Hematopoietic multipotent progenitor cell treated with erythropoietin and hydrocortisone succinate and interleukin-3 and kit ligand, for 6 days (in vitro differentiated cells): ENCODE measurements at regions not wholly inside any gene's neighbourhood (a gene's known extent, or its start where the extent isn't known, plus 50 kb on each side); places are given as distances from the start of the nearest gene placed in this dataset.
"Not testable (repeated sequence)": the region's sequence is repeated elsewhere in the genome, so short reads cannot be mapped to it uniquely, and the experiment has no call there.

Experiments used
- DNase-seq: peaks from one replicate; pipeline ENCODE4 v3.0.0-alpha.2; 2015

DNA sequence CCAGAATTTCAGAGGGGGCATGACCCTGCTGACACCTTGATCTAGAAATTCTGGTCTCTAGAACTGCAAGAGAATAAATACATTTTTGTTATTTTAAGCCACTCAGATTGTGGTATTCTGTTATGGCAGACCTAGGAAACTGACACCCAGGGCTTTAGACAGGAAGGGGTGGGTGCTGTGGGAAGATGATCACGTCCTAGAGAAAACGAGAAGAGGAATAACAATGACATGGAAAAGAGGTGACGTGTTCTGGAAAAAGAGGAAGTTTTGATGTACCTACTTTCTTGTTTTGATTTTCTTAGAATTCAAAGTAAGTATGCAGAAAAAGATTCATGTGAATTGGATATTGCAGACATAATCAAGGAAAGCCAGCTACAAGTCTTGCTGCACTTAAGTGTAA, 232.9 kb upstream of the RUNX1 start:
- no peak for DNase-seq

DNA sequence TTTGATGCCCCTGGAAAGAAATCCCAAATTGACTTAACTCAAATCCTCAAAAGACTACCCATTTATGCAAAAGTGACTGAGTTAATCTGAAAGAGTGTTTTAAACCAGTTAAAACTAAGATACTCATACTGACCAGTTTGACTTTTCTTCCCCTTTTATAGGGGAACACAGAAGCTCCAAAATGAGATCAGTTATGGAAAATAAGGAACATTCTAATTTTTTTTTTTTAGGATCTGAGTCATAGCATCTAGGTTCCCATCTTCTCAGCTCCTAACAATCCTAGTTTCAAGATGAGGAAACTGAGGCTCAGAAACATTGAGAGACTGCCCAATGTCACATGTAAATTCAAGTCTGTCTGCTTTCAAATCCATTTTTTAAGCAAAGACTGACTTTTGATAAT, 231.1 kb upstream of the RUNX1 start:
- DNase-seq, result no peak

DNA sequence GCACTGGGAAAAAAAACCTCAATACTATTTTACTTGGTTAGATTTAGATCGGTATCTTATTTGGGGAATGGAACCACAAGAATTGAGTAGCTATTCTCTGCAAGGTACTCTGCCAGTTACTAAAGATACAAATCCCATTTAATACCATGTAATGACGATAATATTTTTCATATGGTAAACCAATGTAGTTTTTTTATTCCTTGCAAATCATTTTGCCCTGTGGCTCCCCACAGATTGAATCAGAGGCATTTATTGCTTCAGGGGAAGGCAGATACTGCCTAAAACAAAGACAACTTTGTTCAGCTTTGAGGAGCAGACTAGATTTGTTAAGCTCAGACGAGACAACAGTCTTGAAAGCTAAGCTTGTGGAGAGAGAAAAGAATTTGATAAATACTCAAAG, 226.7 kb upstream of the RUNX1 start:
- DNase-seq, result no peak

DNA sequence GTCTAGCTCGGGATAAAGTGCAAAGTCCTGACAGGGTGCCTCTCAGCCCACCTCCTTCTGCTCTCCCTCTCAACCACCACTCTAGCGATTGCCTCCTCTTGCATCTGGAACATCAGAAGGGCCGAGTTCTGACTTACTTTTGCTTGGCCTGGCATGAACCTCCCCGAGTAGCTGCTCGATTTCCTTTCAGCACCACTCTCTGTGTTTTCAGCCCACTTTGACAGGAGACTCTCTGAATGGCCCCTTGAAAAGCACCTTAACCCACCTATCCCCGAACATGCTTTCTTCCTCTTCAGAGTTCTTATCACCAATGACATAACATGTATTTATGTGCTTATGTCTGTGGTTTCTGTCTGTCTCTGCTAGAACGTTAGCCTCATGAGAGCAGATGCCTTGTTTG, 225.8 kb upstream of the RUNX1 start:
- no peak for DNase-seq

DNA sequence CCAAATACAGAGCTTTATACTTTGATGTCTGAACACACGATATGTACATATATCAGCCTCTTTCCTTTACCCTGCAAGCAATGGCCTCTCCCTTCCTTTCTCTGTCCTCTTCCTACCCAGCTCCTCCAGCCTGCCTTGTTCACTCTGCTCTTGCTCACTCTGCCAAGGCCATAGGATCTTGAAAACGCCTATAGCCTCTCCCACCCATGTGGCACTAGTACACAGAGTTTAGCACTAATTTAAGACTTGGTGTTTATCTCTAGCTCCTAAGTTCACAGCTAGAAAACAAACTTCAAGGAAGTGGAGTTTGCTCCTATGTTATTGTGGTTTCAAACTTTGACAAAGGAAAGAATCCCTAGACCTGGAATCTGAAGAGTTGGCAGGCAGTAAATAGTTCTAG, 225.0 kb upstream of the RUNX1 start:
- DNase-seq, result no peak

DNA sequence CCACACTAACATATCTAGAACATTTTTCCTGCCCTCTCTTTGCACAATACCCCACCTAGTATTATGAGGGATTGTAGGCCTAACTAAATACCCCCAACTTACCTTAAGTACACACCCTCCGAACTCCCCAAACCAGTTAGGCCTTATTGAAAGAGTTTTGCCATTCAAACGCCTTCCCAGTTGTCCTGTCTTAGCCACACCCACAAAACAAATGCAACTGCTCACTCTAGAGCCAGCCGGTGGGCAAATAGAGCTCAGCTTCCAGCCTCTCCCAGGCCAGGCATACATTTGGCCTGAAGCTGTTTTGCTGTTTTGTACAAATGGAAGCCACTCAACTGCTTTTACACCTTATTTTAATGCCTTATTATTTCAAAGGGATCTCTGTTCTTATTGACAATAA, 224.2 kb upstream of the RUNX1 start:
- DNase-seq, result no peak

DNA sequence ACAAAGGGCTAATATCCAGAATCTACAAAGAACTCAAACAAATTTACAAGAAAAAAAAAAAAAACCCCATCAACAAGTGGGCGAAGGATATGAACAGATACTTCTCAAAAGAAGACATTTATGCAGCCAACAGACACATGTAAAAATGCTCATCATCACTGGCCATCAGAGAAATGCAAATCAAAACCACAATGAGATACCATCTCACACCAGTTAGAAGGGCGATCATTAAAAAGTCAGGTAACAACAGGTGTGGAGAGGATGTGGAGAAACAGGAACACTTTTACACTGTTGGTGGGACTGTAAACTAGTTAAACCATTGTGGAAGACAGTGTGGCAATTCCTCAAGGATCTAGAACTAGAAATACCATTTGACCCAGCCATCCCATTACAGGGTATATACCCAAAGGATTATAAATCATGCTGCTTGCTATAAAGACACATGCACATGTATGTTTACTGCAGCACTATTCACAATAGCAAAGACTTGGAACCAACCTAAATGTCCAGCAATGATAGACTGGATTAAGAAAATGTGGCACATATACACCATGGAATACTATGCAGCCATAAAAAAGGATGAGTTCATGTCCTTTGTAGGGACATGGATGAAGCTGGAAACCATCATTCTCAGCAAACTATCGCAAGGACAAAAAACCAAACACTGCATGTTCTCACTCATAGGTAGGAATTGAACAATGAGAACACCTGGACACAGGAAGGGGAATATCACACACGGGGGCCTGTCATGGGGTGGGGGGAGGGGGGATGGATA, 222.4 kb upstream of the RUNX1 start:
- DNase-seq, result not testable (repeated sequence)

DNA sequence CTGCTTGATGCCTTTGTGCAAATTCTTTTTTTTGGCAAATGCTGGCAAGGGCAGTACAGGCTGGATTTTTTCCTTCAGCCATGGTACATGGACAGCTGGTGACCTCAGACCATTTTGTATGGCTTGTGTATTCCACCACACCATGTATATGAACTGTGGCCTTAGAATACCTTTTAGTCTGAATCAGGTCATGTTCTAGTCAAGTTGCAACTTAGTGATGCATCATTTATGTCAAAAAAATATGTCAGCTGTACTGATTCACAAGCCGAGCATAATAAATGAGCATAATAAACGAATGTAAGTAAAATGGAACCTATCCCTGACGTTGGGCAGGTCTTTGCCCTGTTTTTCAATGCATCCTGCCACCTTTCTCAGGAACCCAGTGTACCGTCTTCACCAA, 219.7 kb upstream of the RUNX1 start:
- no peak for DNase-seq

DNA sequence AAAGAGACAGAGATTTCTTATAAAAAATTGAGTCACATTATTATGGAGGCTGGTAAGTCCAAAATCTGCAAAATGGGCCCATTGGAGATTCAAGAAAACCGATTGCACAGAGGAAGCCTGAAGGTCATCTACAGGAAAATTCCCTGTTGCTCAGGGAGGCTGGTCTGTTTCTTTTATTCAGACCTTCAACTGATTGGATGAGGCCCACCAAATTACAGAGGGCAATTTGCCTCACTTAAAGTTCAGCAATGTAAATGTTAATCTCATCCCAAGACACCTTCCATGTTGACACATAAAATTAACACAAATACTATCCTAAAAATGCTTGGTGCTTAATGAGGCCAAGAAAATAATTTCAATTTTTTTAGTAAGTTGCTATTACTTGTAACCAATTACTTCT, 219.2 kb upstream of the RUNX1 start:
- DNase-seq, result no peak

DNA sequence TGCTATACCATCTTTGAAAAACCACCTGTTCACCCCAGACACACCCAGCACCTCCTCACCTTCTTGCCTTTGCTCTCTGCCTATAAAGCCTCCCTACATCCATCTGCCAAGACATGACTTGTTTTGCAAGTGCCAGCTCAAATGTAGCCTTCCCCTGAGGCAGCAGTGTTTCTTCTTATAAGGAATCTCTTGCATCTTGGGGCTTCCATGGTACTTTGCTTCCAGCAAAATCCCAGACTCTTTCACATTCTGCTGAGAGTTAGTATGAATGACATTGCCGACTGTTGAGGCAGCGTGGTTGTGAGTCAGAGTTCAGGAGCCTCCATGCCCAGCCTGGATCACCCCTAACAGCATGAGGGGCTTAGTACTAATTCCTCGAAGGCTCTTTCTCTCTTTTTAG, 217.4 kb upstream of the RUNX1 start:
- DNase-seq, result no peak

DNA sequence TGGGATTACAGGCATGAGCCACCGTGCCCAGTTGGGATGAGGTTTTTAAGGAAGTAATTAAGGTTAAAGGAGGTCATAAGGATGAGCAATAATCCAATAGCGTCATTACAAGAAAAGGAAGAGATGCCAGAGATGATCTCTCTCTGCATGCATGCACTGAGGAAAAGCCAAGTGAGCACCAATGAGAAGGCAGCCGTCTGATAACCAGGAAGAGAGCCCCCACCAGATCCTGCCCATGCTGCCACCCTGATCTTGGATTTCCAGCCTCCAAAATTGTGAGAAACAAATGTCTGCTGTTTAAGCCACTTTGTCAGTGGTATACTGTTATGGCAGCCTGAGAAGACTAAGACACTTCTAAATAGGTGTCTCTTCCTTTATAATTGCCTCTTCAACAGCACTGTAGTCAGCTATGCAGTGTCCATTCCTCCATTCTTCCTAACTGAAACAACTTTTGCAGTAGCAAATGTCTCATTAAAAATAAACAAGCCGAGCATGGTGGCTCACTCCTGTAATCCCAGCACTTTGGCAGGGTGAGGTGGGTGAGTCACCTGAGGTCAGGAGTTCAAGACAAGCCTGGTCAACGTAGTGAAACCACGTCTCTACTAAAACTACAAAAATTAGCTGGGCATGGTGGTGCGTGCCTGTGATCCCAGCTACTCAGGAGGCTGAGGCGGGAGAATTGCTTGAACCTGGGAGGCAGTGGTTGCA, 216.2 kb upstream of the RUNX1 start:
- DNase-seq, result no peak

DNA sequence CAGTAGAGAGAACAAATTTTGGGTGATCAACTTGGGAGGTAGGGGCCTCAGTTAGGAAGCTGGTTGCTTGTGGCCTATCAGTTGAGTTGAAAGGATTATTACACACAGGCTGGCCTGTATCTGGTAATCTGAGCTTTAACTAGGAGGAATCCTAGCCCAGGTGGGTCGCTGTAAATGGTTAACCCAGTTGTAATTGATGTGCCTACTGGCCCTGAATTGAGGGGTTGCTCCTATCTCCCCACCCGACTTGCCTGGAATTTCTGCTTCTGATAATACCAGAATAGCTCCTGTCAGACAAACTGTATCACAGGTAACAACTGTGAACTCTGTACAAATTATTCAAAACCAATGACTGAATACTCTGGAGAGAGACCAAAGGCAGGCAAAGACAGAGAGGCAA, 210.4 kb upstream of the RUNX1 start:
- no peak for DNase-seq

DNA sequence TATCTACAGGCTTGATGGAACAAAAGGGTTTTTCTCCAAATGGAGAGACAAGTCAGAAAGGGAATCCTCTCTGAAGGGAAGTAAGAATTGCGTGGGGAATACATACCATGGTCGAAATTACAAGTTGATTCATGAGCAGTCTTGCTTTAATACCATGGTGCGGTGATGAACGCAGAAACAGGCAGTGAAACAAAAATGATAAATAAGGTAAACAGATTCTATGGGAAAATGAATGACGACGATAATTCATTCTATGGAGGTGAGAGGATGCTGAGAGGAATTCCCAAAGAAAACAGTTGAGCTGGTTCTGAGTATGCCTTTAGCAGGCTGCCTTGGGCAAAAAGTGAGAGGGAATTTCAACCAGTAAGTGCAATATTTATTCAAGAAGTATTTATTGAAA, 209.4 kb upstream of the RUNX1 start:
- no peak for DNase-seq

DNA sequence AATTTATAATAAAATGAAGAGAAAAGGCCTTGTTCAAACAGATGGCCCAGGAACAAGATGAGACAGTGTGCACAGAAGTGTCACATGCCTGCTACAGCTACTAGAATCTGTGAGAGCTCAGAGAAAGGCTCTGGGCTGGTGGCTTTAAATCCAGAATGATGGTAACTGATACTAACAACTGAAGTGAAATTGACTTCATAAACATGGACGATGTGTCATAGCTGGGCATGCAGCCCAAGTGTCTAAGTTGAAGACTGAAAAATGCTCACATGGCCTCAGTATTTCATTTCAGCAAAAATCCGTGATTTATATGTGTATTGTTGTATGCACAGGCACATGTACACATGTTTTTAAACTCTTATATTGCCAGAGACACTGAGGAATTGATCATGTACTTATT, 208.3 kb upstream of the RUNX1 start:
- no peak for DNase-seq

DNA sequence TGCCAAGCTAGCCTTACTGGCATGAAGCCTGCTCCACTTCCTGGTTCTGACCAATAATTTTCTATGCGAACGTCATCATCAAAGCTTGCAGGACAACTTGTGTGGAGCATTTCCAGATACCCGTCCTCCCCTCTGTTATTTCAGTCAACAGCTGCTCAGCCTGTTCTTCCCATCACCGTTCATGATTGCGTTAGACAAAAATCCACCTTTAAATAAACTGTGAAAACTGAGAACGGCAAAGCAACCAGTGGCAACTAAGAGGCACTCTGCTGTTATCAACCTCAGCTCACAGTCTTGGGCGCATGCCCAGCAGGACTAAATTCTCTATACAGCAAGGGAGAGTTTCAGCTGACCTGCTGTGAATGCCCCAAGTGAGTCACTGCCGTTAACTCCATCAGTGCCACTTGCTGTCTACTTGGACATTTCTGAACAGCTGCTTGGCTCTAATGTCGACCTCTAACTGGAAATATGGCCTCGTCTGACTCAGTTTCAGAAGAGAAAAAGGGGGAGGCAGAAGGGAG, 207.4 kb upstream of the RUNX1 start:
- no peak for DNase-seq

DNA sequence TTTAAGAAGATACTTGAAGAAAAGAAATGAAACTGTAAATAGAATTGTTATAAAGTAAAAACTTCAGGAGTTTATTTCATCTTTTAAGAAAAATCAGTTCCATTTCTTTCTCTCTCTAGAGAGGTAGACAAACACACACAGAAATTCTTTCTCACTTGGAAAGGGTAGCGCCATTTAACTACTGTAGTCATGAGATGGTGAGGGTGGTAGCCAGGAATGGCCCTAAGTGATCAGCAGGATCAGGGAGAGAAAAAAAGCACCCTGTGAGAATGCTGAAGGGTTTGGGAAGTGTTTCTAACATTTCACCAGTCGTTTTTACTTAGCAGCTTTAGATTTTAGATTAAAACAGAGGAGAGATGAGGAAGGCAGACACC, 205.7 kb upstream of the RUNX1 start:
- no peak for DNase-seq

DNA sequence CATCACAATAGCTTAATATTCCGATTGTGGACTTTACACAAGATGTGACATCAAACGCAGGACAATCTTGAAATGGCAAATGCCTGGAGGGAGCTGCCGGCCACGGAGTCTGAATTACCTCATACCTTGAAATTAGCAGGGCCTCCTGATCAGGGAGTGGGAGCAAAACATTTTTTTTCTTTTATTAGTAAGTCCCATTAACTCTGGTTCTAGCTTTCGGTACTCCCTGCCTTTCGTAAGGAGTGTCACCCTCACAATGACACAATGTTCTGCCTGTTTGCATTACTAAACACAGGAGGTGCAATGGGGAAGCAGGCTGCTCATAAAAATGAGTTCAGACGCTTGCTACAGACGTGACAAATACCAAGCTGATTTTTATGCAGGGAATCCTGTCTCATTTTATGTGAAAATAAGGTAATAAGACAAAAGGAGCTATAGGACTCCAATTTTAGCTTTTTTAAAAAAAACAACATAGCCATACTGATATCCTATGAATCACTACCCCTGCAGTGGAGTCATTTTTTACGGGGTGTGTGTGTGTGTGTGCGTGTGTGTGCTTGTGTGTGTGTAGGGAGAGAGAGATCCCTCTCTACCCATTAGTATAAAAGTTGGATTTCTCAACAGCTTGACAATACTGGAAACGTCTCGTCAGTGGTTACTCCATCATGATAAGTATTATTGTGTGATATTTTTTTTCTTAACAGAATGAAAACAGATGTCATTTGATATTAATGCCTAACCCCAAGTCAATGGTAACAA, 205.1 kb upstream of the RUNX1 start:
- no peak for DNase-seq

DNA sequence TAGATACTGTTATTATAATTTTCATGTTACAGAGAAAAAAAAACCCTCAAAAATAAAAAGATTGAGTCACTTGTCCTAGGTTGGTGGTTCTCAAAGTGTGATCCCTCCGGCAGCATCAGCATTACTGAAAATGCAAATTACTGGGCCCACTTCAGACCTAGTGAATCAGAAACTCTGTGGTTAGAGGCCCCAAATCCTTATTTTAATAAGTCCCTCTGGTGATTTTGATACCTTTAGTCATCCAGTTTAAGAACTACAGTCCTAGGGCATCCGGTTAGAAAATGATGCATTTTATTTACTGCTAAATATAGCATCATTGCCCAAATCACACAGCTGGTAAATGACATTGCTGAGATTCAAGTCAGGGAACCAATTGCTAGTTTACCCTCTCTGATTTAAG, 203.7 kb upstream of the RUNX1 start:
- DNase-seq, result no peak

DNA sequence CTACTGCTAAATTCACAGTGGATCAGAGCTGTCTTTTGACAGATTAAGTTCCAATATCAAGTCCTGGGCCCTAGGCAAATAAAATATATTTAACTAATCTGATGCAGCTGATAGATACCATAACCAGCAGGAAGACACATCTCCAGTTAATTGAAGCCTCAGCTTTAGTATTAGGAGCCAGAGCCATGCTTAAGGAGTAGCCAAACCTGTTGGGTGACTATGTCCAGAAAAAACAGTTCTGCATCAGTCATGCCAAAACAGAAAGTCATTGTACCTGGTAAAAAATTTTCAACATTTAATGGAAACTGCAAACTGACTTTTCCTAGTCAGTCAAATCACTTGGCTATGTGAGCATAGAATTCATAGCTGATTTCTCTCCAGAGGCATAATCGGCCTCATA, 200.5 kb upstream of the RUNX1 start:
- no peak for DNase-seq

DNA sequence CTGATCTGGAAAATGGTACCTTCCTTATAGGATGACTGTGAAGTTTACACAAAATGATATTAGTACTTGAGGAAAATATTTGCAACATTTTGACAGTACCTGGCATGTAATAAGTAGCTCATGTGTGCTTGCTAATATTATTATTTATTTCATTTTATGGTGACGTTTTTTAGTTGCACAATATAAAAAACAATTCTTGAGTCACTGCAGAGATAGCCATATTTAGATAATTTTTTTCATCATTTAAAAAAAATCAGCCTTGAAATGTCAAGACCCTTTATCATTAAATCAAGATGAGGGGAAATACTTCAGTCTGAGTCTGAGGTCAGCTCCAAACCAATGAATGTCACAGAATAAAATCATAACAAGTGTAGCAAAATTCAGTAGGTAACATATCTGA, 196.8 kb upstream of the RUNX1 start:
- DNase-seq, result no peak

DNA sequence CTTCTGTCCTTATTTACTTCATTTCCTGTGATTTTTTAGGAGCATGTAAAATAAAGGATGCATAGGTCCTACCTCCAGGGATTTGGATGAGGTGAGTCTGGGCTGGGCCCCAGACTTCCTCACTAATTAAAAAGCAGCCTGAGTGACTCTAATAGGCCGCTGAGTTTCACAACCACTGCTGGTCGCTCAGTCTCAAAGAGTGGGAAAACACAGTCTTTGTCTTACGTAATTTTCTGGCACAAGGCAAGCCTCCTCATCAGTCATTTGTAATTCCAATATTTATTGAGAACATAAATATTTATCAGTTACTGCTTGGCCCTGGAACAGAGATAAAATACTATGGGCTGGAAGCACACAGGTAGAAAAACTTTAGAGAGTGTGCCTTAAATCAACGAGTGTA, 195.4 kb upstream of the RUNX1 start:
- DNase-seq, result no peak

DNA sequence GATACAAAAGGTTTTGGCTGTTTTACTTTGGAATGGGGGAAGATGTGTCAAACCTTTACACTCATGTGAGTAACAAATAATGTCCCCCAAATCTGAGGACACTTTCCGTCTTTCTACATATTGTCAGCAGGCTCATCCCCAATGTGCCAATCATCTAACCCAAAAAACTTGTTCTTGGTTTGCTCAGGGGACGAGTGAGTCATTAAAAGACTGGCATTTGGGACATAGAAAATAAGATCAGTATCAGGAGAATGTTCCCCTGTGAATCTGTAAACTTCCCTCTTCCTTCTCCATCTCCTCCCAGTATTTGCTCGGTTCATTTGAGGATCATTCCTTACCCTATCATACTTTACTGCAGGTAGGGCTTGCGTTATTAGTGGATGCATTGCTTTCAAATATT, 194.1 kb upstream of the RUNX1 start:
- no peak for DNase-seq

DNA sequence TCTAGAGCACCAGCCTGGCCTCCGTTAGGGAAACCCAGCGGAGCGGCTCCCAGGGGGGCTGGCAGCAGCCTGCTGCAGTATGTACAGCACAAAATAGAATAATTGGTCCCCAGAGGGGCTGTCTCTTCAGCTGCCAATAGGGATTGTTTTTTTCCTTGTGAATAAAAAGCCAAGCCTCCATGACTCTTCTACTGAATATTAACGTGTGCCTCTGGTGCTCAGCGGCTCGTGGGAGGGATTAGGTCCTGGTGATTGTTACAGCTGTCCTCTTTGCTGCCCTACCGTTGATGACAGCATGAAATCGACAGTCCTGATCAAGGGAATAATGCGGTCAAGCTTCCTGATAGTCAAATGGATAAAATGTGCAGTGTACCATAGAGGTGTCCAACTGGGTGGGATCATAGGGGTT, 190.7 kb upstream of the RUNX1 start:
- DNase-seq, result no peak

DNA sequence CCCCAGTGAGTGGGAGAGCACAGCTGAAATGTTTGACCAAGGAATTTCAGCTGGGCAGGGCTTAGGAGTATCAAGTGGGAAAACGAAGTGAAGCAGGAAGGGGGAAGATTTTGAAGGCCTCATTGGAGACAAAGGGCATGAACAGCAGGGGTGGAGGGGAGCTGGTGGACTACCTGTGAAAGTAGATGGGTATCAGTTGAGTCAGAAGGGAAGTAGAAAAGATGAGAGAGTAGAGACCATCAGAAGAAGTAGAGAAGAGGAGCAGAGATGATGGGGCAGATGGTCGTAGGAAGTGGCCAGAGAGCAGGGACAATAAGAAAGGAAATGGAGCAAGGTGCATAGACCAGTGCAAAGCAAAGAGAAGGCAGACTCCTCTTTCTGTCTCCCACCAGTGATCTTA, 189.0 kb upstream of the RUNX1 start:
- no peak for DNase-seq
